ENCODE measurements at regions not wholly inside any gene's neighbourhood (a gene's known extent, or its start where the extent isn't known, plus 50 kb on each side); places are given as distances from the start of the nearest gene placed in this dataset.

DNA sequence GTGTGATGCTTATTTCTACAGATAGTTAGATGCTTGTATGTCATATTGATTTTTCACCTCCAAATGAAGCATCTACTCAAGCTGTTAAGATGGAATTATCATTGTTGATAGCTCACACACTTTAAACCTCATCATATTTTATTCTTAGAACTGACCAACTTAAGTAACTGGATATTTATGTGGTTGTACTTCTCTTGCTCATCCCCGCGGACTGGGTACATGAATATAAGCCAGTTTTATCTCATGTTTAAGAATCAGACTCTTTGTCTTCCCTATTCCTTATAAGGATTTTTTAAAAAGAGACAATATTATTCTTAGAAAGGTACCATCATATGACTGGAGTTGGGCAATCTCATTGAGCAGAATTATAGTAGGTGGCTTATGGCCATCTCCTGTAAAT is 358.7 kb downstream of the DSC3 start:
- no peak for TF ChIP-seq POLR2A (IDR thresholded peaks at IDR 0.05; ENCODE audit: low read length)
- TF ChIP-seq, protein P1, sequence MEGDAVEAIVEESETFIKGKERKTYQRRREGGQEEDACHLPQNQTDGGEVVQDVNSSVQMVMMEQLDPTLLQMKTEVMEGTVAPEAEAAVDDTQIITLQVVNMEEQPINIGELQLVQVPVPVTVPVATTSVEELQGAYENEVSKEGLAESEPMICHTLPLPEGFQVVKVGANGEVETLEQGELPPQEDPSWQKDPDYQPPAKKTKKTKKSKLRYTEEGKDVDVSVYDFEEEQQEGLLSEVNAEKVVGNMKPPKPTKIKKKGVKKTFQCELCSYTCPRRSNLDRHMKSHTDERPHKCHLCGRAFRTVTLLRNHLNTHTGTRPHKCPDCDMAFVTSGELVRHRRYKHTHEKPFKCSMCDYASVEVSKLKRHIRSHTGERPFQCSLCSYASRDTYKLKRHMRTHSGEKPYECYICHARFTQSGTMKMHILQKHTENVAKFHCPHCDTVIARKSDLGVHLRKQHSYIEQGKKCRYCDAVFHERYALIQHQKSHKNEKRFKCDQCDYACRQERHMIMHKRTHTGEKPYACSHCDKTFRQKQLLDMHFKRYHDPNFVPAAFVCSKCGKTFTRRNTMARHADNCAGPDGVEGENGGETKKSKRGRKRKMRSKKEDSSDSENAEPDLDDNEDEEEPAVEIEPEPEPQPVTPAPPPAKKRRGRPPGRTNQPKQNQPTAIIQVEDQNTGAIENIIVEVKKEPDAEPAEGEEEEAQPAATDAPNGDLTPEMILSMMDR (IDR thresholded peaks at IDR 0.05): no peak
- no peak for TF ChIP-seq CBX8 (IDR thresholded peaks at IDR 0.05)
- TF ChIP-seq NR3C1 (IDR thresholded peaks at IDR 0.05): no peak
- TF ChIP-seq HDAC2 (IDR thresholded peaks at IDR 0.05): no peak
- no peak for TF ChIP-seq JUNB (IDR thresholded peaks at IDR 0.05)
- TF ChIP-seq EP300 (IDR thresholded peaks at IDR 0.05): no peak
- TF ChIP-seq CEBPB (IDR thresholded peaks at IDR 0.05): no peak
- TF ChIP-seq, protein P2, sequence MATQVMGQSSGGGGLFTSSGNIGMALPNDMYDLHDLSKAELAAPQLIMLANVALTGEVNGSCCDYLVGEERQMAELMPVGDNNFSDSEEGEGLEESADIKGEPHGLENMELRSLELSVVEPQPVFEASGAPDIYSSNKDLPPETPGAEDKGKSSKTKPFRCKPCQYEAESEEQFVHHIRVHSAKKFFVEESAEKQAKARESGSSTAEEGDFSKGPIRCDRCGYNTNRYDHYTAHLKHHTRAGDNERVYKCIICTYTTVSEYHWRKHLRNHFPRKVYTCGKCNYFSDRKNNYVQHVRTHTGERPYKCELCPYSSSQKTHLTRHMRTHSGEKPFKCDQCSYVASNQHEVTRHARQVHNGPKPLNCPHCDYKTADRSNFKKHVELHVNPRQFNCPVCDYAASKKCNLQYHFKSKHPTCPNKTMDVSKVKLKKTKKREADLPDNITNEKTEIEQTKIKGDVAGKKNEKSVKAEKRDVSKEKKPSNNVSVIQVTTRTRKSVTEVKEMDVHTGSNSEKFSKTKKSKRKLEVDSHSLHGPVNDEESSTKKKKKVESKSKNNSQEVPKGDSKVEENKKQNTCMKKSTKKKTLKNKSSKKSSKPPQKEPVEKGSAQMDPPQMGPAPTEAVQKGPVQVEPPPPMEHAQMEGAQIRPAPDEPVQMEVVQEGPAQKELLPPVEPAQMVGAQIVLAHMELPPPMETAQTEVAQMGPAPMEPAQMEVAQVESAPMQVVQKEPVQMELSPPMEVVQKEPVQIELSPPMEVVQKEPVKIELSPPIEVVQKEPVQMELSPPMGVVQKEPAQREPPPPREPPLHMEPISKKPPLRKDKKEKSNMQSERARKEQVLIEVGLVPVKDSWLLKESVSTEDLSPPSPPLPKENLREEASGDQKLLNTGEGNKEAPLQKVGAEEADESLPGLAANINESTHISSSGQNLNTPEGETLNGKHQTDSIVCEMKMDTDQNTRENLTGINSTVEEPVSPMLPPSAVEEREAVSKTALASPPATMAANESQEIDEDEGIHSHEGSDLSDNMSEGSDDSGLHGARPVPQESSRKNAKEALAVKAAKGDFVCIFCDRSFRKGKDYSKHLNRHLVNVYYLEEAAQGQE (IDR thresholded peaks at IDR 0.05): no peak
- TF ChIP-seq MAX (IDR thresholded peaks at IDR 0.05): no peak
- TF ChIP-seq NPAS2 (CRISPR knock-in tag; IDR thresholded peaks at IDR 0.05; ENCODE audit: borderline replicate concordance): no peak
